HG02610 (cell line): ENCODE measurements at regions not wholly inside any gene's neighbourhood (a gene's known extent, or its start where the extent isn't known, plus 50 kb on each side); places are given as distances from the start of the nearest gene placed in this dataset.

Experiments
- ATAC-seq: cut with Tn5 transposase; IDR thresholded peaks from one replicate; pipeline ENCODE4 v1.9.1; 2021; ENCODE audit warnings: mild to moderate bottlenecking, moderate library complexity; ENCODE audit not compliant: unreplicated experiment

DNA sequence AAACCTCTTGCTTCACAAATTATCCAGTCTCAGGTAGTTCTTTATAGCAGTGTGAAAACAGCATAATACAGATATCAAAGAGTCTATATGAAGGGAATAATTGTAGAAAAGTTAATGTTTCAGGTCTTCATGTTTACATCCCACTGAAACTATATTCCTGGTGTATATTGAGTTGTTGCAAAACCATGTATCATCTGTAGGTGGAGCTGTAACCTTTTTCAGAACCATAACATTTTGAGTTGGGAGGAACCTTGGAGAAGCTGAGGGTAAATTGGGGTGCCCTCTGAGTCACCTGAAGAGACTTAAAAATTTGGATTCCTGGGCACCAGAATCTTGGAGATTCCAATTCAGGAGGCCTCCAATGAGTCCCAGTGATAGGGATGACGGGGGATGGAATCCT lies 51.9 kb upstream of the TAPT1 start:
- ATAC-seq = no peak
